ENCODE measurements at regions not wholly inside any gene's neighbourhood (a gene's known extent, or its start where the extent isn't known, plus 50 kb on each side); places are given as distances from the start of the nearest gene placed in this dataset.

- TF ChIP-seq ZNF274 (IDR thresholded peaks at IDR 0.05; ENCODE audit: low read depth, low read length) = no peak
- no peak for TF ChIP-seq YY1 (IDR thresholded peaks at IDR 0.05; ENCODE audit: insufficient read depth, insufficient read length)
These were observed 132.1 kb upstream of the CNR1 start for GRCh38 chr6:88298066-88298845.

Data from NT2/D1 (cell line).